Activated naive CD8-positive, alpha-beta T cell (primary cell): ENCODE measurements at regions not wholly inside any gene's neighbourhood (a gene's known extent, or its start where the extent isn't known, plus 50 kb on each side); places are given as distances from the start of the nearest gene placed in this dataset.

Experiments used
- H3K27ac Mint-ChIP-seq: one replicate; pipeline ENCODE4 v1.8.0; 2021; ENCODE audit warnings: mixed read lengths
- H3K27me3 Mint-ChIP-seq: one replicate; pipeline ENCODE4 v1.8.0; 2021; ENCODE audit warnings: mixed read lengths
- H3K36me3 Mint-ChIP-seq: one replicate; pipeline ENCODE4 v1.8.0; 2021; ENCODE audit warnings: mixed read lengths
- H3K4me1 Mint-ChIP-seq: one replicate; pipeline ENCODE4 v1.8.0; 2021; ENCODE audit warnings: low read depth, mixed read lengths
- H3K4me3 Mint-ChIP-seq: one replicate; pipeline ENCODE4 v1.8.0; 2021; ENCODE audit warnings: mild to moderate bottlenecking, mixed read lengths
- H3K9me3 Mint-ChIP-seq: one replicate; pipeline ENCODE4 v1.8.0; 2021; ENCODE audit warnings: low read depth, mixed read lengths

DNA sequence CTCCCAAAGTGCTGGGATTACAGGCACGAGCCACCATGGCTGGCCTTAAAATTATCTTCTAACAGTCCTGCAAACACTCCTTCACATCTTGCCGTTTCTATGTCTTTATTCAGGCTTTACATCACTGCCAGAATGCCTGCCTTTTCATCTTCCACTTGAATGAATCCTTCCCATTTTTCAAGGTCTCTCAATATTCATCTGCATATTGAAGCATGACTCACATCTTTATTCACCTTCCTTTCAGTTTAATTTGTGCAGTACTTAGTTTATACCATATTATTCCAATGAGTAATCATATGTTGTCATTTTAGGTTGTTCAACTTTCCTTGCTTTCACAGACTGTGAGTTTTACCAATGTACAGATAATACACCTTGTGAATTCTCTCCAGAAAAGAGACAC lies 510.1 kb upstream of the PIK3C3 start:
- Mint-ChIP-seq H3K9me3 (peaks cover 12% of the 10 kb centered on the region), H3K27me3 (no peaks in the 10 kb centered on the region), H3K27ac (no peak overlapping the region), H3K4me1 (no peaks in the 10 kb centered on the region), H3K36me3 (no peaks in the 10 kb centered on the region), H3K4me3 (no peak overlapping the region)

DNA sequence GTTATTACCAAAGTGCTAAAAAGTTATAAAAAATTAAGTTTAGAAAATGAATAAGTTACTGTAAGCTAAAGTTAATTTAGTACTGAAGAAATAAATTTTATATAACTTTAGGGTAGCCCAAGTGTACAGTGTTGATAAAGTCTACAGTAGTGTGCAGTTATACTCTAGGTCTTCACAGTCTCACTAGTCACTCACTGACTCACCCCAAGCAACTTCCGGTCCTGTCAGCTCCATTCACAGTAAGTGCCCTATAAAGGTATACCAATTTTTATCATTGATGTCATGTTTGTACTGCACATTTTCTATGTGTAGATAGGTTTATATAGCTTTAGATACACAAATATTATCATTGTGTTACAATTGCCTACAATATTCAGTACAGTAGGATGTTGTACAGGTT lies 518.3 kb upstream of the PIK3C3 start:
- Mint-ChIP-seq H3K4me1 (no peaks in the 10 kb centered on the region), H3K36me3 (no peaks in the 10 kb centered on the region), H3K27ac (no peak overlapping the region), H3K27me3 (no peaks in the 10 kb centered on the region), H3K4me3 (no peak overlapping the region), H3K9me3 (peaks cover 3% of the 10 kb centered on the region)

GRCh38 chr18:41418598-41418997 lies 536.4 kb upstream of the PIK3C3 start:
- no peaks in the 10 kb centered on the region for H3K36me3 Mint-ChIP-seq

DNA sequence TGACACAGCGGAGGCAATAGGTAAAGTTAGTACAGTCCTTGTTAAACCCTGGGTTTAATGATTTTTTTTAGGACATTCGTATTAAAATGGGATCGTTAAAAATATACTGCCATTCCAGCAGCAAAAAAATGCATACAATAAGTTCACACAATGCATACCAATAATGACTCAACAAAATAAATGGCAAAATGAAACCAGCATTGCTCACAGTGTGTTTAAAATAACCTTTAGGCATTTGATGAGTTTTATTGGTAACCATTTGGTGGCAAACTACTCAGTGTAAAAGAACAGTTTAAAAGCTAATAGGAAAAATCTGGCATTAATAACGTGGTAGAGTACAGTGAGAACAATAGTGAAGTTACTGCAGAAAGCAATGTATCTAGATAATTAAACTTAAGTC lies 539.0 kb upstream of the PIK3C3 start:
- no peaks in the 10 kb centered on the region for H3K4me1 Mint-ChIP-seq
- H3K9me3 Mint-ChIP-seq: no peaks in the 10 kb centered on the region
- H3K27ac Mint-ChIP-seq: no peak overlapping the region
- no peaks in the 10 kb centered on the region for H3K27me3 Mint-ChIP-seq
- H3K4me3 Mint-ChIP-seq: no peak overlapping the region
- H3K36me3 Mint-ChIP-seq: no peaks in the 10 kb centered on the region

More at GRCh38 chr18:41418598-41418997, 536.4 kb upstream of the PIK3C3 start:
- H3K4me1 Mint-ChIP-seq: no peaks in the 10 kb centered on the region
- H3K27ac Mint-ChIP-seq: no peak overlapping the region
- peaks cover 3% of the 10 kb centered on the region for H3K9me3 Mint-ChIP-seq
- H3K4me3 Mint-ChIP-seq: no peak overlapping the region
- no peaks in the 10 kb centered on the region for H3K27me3 Mint-ChIP-seq

- no peaks in the 10 kb centered on the region for H3K36me3 Mint-ChIP-seq
- no peaks in the 10 kb centered on the region for H3K27me3 Mint-ChIP-seq
- H3K4me1 Mint-ChIP-seq: no peaks in the 10 kb centered on the region
- no peak overlapping the region for H3K4me3 Mint-ChIP-seq
- peaks cover 8% of the 10 kb centered on the region for H3K9me3 Mint-ChIP-seq
- H3K27ac Mint-ChIP-seq: no peak overlapping the region
These were observed 545.0 kb upstream of the PIK3C3 start for GRCh38 chr18:41410006-41410405.

DNA sequence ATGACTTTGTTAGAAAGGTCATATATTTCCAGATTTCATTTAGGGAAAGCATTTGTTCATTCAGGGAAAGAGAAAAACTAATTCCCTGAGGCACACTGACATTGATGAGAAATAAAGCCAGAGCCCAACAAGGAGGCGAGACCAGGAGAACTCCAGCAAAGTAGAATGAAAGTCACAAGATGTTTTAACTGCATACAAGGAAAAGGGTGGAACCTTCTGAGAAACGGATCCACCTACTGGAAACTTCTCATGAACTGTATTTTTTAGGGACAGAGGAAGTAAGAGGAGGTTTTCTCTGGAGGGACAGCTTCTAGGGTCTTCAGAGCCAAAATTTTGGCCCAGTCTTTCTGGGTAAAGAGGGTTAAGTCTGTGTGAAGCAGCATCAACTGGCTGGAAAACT lies 548.2 kb upstream of the PIK3C3 start:
- H3K36me3 Mint-ChIP-seq: no peaks in the 10 kb centered on the region
- H3K4me3 Mint-ChIP-seq: no peak overlapping the region
- H3K9me3 Mint-ChIP-seq: peaks cover 11% of the 10 kb centered on the region
- no peaks in the 10 kb centered on the region for H3K27me3 Mint-ChIP-seq
- no peaks in the 10 kb centered on the region for H3K4me1 Mint-ChIP-seq
- H3K27ac Mint-ChIP-seq: no peak overlapping the region

GRCh38 chr18:41396861-41397260 lies 558.2 kb upstream of the PIK3C3 start:
- H3K4me3 Mint-ChIP-seq: no peak overlapping the region
- no peaks in the 10 kb centered on the region for H3K27me3 Mint-ChIP-seq
- H3K4me1 Mint-ChIP-seq: no peaks in the 10 kb centered on the region
- H3K9me3 Mint-ChIP-seq: no peaks in the 10 kb centered on the region
- H3K36me3 Mint-ChIP-seq: no peaks in the 10 kb centered on the region
- H3K27ac Mint-ChIP-seq: no peak overlapping the region

DNA sequence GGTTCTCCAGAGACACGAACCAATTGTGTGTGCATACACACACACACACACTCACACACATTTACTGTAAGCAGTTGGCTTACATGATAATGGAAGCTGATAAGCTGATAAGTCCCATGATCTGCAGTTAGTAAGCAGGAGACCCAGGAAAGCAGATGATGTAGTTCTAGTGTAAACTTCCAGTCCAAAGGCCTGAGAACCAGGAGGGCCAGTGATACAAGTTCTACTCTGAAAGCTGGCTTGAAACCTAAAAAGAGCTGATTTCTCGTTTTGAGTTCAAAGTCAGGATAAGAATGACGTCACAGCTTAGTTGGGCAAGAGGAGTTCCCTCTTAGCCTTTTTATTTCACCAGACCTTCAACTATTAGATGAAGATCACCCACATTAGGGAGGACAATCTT lies 558.8 kb upstream of the PIK3C3 start:
- no peak overlapping the region for H3K4me3 Mint-ChIP-seq

GRCh38 chr18:41395695-41396094 lies 559.3 kb upstream of the PIK3C3 start:
- no peaks in the 10 kb centered on the region for H3K4me1 Mint-ChIP-seq
- no peak overlapping the region for H3K4me3 Mint-ChIP-seq
- no peaks in the 10 kb centered on the region for H3K36me3 Mint-ChIP-seq
- no peaks in the 10 kb centered on the region for H3K27me3 Mint-ChIP-seq
- H3K9me3 Mint-ChIP-seq: no peaks in the 10 kb centered on the region
- H3K27ac Mint-ChIP-seq: no peak overlapping the region

More for the DNA sequence above, 558.8 kb upstream of the PIK3C3 start:
- Mint-ChIP-seq H3K27me3 (no peaks in the 10 kb centered on the region), H3K9me3 (no peaks in the 10 kb centered on the region), H3K4me1 (no peaks in the 10 kb centered on the region), H3K27ac (no peak overlapping the region), H3K36me3 (no peaks in the 10 kb centered on the region)

DNA sequence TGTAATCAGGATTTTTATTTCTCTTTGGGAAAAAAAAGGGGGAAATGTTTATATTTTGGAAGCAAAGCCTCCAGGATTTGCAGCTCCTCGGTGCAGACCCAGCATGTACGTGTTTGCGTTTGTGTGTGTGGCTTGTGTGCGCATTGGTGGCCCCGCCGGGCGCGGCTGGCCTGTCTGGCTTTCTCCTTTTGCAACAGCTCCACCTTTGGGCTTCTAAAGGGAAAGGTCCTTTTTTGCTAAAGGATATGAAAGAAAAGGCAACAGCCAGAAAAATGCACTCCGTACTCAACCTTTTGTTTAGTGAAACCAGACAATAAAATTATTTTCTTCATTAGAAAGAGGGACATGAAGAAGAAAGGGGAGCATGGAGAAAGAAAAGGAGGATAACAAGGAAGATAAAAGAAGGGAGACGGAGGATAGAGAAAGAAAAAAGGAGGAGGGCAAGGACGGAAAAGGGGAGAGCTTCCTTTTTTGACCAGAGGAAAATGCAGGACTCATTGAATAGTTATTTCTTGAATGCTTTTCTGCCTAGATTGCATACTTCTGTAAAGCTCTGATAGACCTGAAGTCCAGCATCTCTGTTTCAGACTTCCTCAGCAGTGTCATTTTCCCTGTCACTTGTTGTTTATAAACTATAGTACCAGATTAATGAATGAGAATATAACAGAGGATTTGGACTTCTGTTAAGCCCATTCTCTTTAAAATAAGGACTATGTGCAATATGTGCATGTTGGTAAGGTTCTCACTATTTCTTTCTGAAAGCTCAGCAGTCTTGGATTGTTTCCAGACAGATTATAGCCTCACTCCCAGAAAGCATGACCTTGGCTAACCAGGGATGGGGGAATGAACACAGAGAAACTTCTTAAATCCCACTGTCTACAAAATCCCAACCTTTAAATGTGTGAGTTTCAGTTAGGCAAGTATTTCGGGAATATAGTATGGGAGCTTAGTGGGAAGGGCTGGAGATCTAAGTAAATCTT lies 563.1 kb upstream of the PIK3C3 start:
- H3K27me3 Mint-ChIP-seq: no peaks in the 10 kb centered on the region
- H3K9me3 Mint-ChIP-seq: no peaks in the 10 kb centered on the region
- H3K4me3 Mint-ChIP-seq: no peak overlapping the region
- H3K36me3 Mint-ChIP-seq: no peaks in the 10 kb centered on the region
- H3K4me1 Mint-ChIP-seq: no peaks in the 10 kb centered on the region
- no peak overlapping the region for H3K27ac Mint-ChIP-seq

- Mint-ChIP-seq H3K4me1 (no peaks in the 10 kb centered on the region), H3K36me3 (no peaks in the 10 kb centered on the region), H3K27me3 (no peaks in the 10 kb centered on the region), H3K4me3 (no peak overlapping the region), H3K9me3 (no peaks in the 10 kb centered on the region), H3K27ac (no peak overlapping the region)
These were observed 564.7 kb upstream of the PIK3C3 start for GRCh38 chr18:41390309-41390708.

DNA sequence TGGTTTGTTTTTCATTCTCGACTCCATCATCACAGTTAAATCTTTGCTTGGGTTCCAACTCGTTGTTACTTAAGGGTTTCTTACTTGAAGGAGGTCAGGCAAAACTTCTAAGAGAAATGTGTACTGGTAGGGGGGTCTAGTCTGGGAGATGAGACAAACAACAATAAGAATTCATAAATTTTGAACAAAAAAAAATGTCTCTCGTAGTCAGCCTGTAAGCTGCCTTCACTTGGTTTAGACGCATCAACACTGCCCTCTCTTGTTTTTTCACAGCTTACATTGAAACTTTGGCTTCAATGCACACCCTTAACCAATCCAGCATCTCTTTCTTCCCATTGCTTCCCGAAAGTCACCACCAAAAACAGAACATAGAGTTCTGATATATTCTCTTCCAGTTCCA lies 576.4 kb upstream of the PIK3C3 start:
- H3K36me3 Mint-ChIP-seq: no peaks in the 10 kb centered on the region
- no peak overlapping the region for H3K4me3 Mint-ChIP-seq
- H3K9me3 Mint-ChIP-seq: peaks cover 15% of the 10 kb centered on the region
- H3K27ac Mint-ChIP-seq: no peak overlapping the region
- no peaks in the 10 kb centered on the region for H3K4me1 Mint-ChIP-seq
- H3K27me3 Mint-ChIP-seq: no peaks in the 10 kb centered on the region

- H3K27ac Mint-ChIP-seq: no peak overlapping the region
- H3K36me3 Mint-ChIP-seq: no peaks in the 10 kb centered on the region
- H3K9me3 Mint-ChIP-seq: peaks cover 9% of the 10 kb centered on the region
These were observed 581.4 kb upstream of the PIK3C3 start for GRCh38 chr18:41373612-41374011.

DNA sequence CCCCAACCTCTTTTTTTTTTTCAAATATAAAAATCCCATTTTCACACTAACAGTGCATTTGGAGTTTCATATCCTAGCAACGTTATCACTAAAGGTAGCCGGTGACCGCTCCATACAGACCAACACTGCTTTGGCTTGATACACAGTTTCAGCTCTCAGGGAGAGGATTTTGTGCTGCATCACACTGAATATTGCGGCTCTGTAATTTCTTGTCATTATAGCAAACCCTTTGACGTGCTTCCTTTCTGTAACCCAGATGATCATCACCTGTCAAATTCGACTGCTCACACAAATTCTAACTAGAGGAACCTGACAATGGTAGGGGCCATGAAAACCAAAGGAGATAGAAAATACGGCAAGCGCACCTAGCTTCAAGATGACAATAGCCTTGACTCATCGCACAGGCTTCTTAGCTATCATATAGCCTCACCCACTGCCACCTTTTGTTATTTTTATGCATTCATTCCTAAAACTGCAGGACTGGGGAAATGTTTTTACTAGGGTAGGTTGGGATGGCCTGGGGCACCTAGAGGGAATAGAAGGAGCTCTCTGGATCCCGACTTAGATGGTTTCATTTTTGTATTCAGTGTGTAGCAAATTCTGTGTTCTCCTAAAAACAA lies 582.9 kb upstream of the PIK3C3 start:
- Mint-ChIP-seq H3K4me1 (no peaks in the 10 kb centered on the region), H3K27me3 (no peaks in the 10 kb centered on the region), H3K9me3 (peaks cover 6% of the 10 kb centered on the region), H3K4me3 (no peak overlapping the region), H3K36me3 (no peaks in the 10 kb centered on the region), H3K27ac (no peak overlapping the region)

More at GRCh38 chr18:41373612-41374011, 581.4 kb upstream of the PIK3C3 start:
- no peak overlapping the region for H3K4me3 Mint-ChIP-seq
- H3K4me1 Mint-ChIP-seq: no peaks in the 10 kb centered on the region
- no peaks in the 10 kb centered on the region for H3K27me3 Mint-ChIP-seq

DNA sequence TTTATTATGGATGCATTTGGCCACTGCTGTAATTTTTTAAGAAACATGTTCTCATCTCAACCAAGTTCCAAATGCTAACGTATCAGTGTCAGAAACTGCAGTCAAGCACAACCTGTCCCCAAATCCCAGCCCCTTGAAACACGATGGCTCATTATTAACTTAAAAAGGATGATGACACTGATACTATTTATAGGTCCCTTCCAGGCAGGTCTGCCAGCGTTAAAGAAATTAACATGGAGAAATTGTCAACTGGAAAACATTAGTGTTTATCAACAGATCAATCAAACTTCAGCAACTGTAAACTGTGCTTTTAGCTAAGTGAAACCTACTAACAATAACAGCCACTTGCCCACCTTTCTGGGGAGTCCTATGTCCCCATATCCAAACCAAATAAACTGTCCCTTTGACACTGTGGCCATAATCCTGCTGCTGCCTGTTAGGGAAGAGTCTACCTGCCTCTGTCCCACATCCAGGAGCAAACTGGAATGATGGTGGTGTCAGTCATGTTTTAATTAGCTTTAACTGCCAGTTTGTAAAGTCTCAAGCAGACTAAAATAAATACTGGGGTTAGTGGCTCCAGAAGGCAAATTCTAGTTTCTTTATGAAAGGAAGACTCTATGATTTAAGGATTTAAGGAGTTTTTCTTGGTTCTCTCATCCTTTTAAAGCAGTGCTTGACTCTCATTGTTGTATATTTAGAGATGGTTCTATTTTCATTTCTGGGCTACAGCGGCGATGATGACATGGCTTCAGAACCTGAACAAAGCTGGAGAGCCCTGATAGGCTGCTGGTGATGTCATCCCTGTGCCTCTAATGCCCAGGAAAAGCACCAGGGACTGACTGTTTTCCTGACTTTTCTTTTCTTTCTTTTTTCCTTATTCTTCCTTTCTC lies 583.6 kb upstream of the PIK3C3 start:
- Mint-ChIP-seq H3K27ac (no peak overlapping the region), H3K4me1 (no peaks in the 10 kb centered on the region), H3K9me3 (peaks cover 6% of the 10 kb centered on the region), H3K36me3 (no peaks in the 10 kb centered on the region), H3K27me3 (no peaks in the 10 kb centered on the region), H3K4me3 (no peak overlapping the region)
